ENCODE measurements at regions not wholly inside any gene's neighbourhood (a gene's known extent, or its start where the extent isn't known, plus 50 kb on each side); places are given as distances from the start of the nearest gene placed in this dataset.

DNA sequence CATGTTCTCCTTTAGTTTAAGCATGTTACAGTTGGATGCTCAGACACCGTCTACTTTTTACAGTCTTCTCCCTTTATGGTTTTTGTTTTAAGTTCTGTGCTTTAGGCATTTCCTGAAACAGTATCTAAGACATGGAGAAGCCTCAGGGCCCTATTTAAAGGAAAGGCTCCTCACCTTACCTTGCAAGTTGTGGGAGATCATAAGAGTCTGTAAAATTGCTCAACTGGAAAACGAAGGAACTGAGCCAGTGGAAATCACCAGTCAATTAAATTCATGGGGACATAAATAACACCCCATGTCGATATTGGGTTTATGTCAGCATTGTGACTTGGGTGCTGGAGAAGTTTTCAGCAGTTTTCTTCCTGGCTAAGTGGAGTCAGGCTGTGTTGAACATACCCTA, 239.2 kb downstream of the KIF4B start:
- TF ChIP-seq POLR2A (IDR thresholded peaks at IDR 0.05; ENCODE audit: low read depth, low read length) (no peak), POLR2AphosphoS5 (IDR thresholded peaks at IDR 0.05; ENCODE audit: low read depth, low read length) (no peak)

Measured in GM12892 (cell line).